NCI-H345 (cell line): ENCODE measurements at regions not wholly inside any gene's neighbourhood (a gene's known extent, or its start where the extent isn't known, plus 50 kb on each side); places are given as distances from the start of the nearest gene placed in this dataset.

ENCODE experiments used
- DNase-seq: peaks from one replicate; lab custom pipeline; 2025; lab: John Stamatoyannopoulos, UW

DNA sequence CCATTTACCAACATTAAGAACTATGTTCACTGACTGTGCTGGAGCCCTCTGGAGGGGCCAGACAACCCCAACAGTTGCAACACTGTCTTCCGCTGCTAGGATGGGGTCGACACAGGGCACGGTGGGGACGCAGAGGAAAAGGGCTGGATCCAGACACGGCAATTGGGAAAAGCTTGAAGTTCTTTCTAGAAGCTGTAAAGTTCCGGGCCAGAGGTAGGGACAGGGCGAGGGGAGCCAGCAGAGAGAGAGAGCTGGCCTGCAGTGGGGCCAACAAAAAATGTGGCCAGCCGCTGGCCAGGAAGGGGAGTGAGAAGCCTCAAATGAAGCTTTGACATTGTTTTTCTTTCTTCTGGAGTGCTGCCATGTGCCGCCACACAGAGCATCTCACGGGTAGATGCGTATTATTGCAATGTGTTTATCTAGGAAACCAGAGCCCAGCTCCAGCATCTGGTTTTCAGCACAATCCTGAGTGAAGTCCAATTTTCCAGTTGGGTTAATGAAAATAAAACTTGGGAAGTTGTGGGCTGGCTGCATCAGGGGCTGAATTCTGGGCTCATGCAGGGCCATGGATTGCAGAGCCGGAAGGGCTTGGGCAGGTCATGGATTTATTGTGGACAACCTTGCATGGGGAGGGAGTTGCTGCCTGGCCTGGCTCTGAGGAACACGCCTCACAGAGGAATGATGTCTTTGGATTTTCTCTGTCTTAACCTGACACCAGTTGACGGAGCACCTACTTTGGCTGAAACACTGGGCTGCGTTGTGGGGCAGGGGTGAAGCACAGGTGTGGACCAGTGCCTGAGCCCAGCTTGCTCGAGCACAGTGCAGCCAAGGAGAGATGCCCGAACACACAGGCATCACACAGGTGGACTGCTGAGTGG, 67.6 kb upstream of the AMPD3 start:
- DNase-seq: no peak

DNA sequence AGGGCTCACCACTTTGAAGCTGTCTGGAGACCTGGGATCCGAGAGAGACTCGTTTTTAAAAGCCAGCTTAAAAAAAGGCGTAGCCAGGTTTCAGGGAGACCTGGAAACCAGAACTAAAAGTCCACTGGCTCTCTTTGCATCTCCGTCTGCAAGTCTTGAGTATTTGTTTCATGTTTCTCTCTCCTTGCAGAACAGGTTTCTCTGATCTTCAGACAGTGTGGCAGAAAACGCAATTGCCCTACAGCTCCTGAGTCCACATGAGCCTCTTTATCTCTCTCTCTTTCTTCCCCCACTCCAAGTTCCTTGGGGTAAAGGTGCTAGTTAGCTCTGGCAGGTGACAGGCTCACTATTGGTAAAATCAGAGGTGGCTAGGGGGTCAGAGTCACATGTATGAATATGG, 67.0 kb upstream of the AMPD3 start:
- DNase-seq: no peak

DNA sequence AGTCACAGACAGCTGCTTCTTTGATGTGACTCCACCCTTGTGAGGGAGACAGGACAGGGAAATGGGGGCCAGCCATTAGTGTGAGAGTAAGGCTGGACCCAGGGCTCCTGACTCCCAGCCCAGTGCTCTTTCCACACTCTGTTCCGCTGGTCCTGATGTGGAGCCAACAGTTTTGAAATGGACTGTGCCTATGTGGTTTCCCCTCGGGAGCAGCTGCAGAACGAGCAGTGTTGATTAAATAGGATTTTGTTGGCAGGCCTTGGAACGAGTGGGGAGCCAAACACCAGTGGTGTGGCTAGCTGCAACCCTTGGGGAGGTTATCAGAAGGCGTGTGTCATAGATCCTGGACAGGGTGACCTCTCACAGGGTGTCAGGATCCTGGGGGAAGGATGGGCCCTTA, 66.5 kb upstream of the AMPD3 start:
- DNase-seq: no peak

DNA sequence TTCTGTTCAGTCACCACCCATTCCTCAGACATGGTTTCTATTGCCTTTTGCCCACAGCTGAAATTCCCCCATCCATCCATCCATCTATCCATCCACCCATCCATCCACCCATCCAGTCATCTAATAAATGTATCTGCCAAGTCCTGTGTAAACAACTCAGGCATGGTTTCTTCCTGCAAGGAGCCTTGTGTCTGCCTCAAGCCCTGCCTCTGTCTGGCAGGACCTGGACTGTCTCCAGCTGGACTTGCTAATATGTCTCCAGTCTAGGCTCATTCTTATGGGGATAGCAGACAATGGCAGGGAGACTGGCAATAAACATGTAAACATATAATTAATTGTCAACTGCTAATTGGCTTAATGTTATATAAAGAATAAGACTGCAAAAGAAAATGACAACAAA, 64.7 kb upstream of the AMPD3 start:
- DNase-seq: no peak

DNA sequence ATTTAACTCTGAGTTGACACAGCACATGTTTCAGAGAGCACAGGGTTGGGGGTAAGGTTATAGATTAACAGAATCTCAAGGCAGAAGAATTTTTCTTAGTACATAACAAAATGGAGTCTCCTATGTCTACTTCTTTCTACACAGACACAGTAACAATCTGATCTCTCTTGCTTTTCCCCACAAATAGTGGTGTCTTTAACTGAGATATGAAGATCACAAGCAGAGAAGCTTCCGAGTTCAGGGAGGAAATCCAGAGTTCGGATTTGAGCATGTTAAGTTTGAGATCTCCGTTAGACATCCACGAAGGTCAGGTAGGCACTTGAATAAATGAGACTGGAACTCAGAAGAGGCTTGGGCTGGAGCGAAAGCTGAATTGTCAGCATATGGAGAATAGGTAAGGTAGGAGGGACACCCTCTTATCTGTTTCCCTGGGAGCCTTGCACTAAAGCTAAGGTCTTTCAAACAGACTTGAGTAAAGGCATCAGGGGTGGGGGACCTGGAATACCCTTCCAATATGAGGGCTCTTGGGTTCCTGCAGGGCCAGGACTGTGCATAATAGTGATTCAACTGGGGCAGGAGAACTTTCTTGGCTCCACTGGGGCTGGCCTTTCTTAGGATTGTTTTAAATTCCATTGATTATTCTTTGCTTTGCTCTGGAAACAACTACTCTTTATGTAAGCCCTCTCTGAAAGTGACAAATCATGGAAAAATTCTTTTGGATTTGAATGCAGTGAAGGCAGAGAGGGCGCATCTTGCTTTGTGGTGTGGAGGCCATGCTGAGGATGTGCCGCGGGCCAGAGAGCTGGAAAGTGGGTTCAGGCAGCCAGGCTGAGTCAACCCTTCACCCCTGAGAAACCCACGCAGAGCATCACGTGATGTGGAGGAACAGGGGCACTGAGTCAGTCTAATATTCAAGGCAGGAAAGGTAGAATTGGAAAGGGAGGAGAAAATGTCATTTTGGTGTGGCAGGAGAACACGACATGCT, 62.7 kb upstream of the AMPD3 start:
- DNase-seq: no peak

DNA sequence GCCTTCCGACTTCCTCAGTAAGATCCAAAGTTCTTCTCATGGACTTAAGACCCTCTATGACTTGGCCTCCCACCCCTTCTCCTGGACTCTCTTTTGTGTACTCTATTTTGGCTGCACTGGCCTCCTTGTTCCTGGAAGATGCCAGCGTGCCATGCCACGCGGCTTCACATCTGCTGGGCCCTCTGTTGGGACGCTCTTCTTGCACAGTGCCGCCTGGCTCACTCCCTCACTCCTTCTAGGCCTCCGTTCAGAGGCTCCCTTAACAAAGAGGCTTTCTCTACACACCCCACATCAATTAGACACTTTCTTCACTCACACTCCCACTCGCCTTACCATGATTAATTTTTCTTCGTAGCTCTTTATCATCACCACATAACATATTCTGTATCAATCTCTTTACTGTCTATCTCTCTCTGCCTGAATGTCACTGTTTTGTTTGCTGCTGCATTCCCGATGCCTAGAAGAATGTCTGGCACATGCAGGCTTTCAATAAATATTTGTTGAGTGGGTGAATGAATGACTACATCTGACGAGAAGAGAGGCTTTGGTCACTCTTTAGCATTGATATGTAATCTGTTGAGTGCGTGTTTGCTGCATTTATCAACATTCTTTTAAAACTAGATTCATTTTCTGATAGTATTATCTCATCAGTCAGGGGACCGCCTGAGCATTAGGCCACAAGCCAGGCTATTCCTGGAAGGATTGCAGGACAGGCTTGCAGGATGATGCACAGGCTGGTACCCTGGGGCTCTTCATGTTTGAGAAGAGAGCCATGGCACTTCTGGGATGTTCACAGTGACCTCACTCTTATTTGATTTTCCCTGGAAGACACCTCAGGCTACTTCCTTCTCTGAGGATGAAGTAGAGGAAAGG, 60.6 kb upstream of the AMPD3 start:
- no peak for DNase-seq

DNA sequence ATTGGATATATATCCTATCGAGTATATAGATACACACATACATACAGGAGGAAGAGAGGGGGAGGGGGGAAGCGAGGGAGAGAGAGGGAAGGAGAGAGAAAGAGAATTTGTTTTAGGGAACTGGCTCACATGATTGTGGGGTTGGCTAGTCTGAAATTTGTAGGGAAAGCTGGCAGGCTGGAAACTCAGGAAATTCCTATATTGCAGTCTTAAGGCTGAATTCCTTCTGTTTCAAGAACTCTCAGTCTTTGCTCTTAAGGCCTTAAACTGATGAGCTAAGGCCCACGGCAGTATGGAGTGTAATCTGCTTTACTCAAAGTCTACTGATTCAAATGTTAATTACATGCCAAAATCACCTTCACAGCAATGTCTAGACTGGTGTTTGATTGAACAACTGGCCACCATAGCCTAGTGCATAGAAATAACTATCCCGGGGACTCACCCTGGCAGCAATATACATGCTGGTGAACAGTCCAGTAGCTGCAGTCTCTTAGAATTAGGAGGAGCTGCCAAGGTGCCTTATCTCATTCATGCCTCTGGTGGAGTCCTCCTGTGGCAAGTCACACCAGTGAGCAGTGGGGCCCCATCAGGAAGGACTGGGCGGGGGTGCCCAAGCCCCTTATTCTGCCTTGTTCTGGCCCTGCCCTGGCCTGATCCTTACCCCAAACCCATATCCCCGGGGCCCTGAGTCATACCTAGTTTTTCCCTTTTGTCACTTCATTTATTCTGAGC, 59.7 kb upstream of the AMPD3 start:
- DNase-seq: no peak

DNA sequence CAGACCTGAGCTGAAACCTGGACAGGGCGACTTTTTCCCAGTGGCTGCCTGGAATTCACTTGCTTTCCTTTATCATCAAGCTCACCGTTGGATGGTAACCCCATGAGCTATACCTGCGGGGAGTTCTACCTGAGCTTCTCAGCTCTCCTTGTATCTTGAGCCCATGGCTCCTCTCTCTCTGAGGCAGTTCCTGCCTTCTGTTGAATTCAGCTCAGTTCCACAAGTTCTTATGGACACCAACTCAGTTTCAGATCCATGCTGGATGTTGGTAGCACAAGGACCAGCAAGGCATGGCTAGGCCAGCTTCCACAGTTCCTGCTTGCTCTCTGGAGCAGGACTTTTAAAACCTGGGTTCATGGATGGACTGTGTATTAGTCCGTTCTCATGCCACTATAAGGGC, 58.3 kb upstream of the AMPD3 start:
- DNase-seq: no peak

DNA sequence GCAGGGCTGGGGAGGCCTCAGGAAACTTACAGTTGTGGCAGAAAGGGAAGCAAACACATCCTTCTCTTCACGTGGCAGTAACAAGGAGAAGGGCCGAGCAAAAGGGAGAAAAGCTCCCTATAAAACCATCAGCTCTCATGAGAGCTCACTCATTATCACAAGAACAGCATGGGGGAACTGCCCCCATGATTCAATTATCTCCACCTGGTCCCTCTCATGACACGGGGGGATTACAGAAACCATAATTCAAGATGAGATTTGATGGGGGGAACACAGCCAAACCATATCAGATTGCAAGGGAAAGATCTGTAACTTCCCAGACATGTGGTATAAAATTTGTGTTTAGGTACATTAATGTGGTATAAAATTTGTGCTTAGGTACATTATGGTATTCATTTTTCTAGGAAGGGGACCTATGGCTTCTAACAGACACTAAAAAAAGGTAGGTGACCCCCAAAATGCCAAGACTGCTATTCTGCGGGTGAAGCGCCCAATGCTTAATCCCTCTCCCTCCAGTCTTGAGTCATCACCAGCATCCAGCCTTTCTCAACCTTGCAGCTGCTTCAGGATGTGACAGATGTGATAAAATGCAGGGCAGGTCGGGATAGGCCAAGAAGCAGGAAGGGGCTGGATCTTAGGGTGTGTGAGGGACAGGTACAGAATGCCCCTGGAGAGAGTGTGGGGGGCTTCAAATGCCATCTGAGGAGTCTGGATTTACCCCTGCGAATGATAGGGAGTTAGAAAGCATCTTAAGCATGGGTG, 57.7 kb upstream of the AMPD3 start:
- no peak for DNase-seq

DNA sequence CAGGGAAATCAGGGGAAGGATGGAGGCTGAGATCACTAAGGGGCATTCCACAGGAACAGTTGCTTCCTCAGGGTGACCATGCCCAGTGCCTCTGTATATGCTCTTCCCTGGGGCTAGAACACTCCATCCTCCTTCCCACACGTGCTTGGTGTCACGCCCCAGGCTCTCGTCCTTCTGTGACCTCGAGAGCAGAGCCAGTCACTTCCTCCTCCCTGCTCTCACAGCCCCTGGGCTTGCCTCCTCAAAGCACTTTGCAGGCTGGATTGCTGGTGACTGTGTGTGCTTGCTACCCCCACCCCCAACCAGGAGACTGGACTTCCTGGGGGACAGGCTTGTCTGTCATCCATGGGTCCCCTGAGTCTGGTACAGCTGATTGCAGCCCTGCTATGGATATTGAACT, 56.5 kb upstream of the AMPD3 start:
- DNase-seq: no peak

DNA sequence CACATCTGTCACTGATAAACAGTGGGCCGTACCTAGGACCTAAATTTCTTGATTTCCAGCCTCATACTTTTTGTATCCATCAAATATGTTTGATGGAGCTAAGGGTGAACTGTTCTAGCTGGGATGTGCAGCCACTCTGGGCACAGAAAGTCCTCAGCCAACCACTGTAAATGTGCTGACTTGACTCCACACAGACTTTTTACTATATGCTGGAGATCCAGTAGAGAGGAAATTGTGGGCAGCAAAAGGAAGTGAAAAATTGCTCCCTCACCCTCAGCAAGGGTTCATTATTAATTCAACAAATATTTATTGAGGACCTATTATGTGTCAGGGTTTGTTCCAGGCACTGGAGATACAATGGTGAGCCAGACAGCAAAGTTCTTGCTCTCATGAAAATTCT, 54.2 kb upstream of the AMPD3 start:
- no peak for DNase-seq

DNA sequence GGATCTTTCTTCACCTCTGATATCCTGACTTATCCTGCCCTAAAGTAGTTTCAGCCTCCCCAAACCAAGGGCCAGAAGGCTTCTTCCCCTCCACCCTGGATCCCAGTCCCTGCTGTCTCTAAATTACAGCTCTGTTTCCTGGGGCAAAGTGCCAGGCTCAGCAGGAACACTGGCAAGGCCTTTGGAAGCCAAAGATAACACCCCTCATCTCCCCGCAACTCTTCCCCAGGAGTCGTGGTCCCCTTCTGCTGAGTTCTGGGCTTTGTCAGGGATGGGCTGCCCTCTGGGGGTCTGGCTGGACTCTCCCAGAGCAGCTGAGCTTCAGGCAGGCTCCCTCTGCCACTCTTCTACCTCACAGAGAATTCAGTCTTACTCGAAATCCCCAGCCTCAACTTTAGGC, 53.8 kb upstream of the AMPD3 start:
- DNase-seq: no peak

DNA sequence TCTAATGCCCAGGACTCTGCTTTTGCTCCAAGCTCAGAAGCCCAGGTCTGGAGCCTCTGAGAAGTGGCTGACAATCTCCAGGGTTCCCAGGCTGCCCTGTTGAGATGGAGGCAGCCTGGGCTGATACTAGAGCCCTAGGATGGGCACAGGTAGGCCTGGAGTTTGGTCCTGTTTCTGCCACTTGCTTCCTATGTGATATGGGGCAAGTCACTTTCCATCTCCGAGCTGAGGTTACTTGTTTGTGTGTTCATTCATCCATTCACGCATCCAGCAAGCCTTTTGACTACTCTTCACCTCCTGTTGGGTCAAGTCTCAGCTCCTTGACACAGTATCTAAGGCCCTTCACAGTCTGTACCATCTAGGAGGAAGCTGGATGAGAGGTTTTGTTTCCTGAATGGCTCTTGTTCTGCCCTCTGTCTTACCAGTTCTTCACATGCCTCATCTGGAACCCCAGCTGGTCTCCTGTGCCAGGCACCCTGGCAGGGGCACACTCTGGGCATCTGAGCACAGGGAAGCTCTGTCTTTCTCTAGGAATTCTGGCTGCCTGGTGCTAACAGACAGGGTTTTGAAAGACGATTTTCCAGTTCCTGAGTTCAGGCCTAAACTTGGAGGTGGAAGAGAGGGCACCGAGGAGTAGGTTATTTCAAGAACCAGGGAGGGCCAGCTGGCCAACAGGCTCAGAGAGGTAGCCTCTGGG, 53.2 kb upstream of the AMPD3 start:
- no peak for DNase-seq
